ENCODE measurements at regions not wholly inside any gene's neighbourhood (a gene's known extent, or its start where the extent isn't known, plus 50 kb on each side); places are given as distances from the start of the nearest gene placed in this dataset.
"Not testable (repeated sequence)": the region's sequence is repeated elsewhere in the genome, so short reads cannot be mapped to it uniquely, and the experiment has no call there.

DNA sequence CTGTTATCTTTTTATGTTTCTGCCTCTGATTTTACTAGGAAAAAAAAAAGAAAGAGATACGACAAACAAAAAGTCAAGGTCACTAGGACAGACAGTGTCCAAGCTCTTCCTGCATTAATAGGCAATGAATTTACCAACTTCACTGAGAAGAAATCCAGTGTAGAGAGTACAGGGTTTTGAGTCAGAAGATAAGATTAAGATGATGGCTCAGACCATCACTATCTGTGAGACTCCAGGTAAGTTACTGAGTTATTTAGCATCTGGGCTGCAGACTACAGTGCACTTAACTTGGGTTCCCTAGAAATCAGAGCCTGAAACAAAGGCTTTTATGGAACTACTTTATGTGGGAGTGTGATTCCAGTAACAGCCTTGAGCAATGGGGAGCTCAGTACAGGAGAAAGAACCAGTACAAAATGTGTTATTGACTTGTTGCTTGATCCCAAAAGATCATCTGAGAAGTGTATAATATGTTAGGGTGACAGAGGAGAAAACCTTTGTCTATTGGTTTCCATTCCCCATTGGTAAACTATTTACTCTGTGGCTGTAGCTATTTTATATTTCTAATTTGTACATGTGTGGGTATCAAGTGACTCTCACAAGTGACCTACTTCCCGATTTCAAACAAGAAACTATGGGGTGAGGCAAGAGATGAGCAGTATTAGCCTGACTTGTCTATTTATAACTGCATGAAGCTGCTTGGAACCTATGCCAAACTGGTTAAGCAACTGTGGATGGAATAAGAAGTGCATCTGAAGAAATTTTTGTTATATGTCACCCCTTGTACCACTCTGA, 395.8 kb downstream of the RAB38 start:
- no peak for TF ChIP-seq POLR2A (IDR thresholded peaks at IDR 0.05)
- TF ChIP-seq, protein P1, sequence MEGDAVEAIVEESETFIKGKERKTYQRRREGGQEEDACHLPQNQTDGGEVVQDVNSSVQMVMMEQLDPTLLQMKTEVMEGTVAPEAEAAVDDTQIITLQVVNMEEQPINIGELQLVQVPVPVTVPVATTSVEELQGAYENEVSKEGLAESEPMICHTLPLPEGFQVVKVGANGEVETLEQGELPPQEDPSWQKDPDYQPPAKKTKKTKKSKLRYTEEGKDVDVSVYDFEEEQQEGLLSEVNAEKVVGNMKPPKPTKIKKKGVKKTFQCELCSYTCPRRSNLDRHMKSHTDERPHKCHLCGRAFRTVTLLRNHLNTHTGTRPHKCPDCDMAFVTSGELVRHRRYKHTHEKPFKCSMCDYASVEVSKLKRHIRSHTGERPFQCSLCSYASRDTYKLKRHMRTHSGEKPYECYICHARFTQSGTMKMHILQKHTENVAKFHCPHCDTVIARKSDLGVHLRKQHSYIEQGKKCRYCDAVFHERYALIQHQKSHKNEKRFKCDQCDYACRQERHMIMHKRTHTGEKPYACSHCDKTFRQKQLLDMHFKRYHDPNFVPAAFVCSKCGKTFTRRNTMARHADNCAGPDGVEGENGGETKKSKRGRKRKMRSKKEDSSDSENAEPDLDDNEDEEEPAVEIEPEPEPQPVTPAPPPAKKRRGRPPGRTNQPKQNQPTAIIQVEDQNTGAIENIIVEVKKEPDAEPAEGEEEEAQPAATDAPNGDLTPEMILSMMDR (IDR thresholded peaks at IDR 0.05), result no peak
- no peaks in the 10 kb centered on the region for H3K36me3 ChIP-seq
- no peak overlapping the region for H3K4me3 ChIP-seq (replicated peaks in 1 of 3)
- 36 to 45% methylated on average over 2 of the region's 2 CpGs for WGBS, 2 donors
- intact Hi-C loops (cut with DNase I), result no loop called here
- no peak for DNase-seq
- H3K9me3 ChIP-seq, result no peaks in the 10 kb centered on the region
- no peaks in the 10 kb centered on the region for H3K27me3 ChIP-seq
- no peaks in the 10 kb centered on the region for H3K4me1 ChIP-seq
- no peak overlapping the region for H3K27ac ChIP-seq

- intact Hi-C loops (cut with DNase I), result no loop called here
- DNase-seq, result no peak
- WGBS, 2 donors, result 88 to 98% methylated on average over 2 of the region's 2 CpGs
- Histone ChIP-seq H3K27ac (no peak overlapping the region), H3K36me3 (no peaks in the 10 kb centered on the region), H3K27me3 (no peaks in the 10 kb centered on the region), H3K9me3 (no peaks in the 10 kb centered on the region), H3K4me3 (replicated peaks in 1 of 3) (no peak overlapping the region), H3K4me1 (no peaks in the 10 kb centered on the region)
- no peak for TF ChIP-seq POLR2A (IDR thresholded peaks at IDR 0.05)
- TF ChIP-seq, protein P1 (IDR thresholded peaks at IDR 0.05), result no peak
Observed at GRCh38 chr11:87778357-87778756, 396.9 kb downstream of the RAB38 start.

- TF ChIP-seq POLR2A (IDR thresholded peaks at IDR 0.05), result no peak
- WGBS, 2 donors, result 61 to 81% methylated on average over 1 of the region's 1 CpG
- intact Hi-C loops (cut with DNase I), result no loop called here
- Histone ChIP-seq H3K4me1 (no peaks in the 10 kb centered on the region), H3K27me3 (no peaks in the 10 kb centered on the region), H3K4me3 (replicated peaks in 1 of 3) (no peak overlapping the region), H3K36me3 (no peaks in the 10 kb centered on the region), H3K27ac (no peak overlapping the region), H3K9me3 (no peaks in the 10 kb centered on the region)
- no peak for DNase-seq
Observed at GRCh38 chr11:87775036-87775435, 400.2 kb downstream of the RAB38 start.

DNA sequence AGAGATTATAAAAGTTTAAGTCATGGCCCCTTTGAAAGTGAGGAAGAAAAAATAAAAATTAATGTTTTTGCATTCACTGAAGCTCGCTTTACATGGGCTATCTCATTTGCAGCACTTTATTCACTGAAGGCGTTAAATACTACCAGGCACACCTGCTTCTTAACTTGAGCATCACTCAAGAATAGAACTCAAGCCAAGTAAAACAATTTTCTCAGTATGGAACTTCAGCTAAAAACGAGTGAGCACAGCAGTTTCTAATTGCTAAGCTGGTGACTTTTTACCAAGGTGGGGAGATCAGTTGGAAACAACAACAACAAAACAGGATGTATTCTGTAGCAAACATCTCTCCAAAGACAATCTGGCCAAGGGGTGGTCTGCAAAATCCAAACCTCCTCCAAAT, 405.6 kb downstream of the RAB38 start:
- H3K9me3 ChIP-seq, result no peaks in the 10 kb centered on the region
- no peak overlapping the region for H3K4me3 ChIP-seq (replicated peaks in 1 of 3)
- DNase-seq, result no peak
- H3K27ac ChIP-seq, result no peak overlapping the region
- H3K27me3 ChIP-seq, result no peaks in the 10 kb centered on the region
- TF ChIP-seq POLR2A (IDR thresholded peaks at IDR 0.05), result no peak
- TF ChIP-seq, protein P1 (IDR thresholded peaks at IDR 0.05), result no peak
- intact Hi-C loops (cut with DNase I), result no loop called here
- no peaks in the 10 kb centered on the region for H3K36me3 ChIP-seq
- 39 to 48% methylated on average over 3 of the region's 3 CpGs for WGBS, 2 donors
- H3K4me1 ChIP-seq, result no peaks in the 10 kb centered on the region

- TF ChIP-seq, protein P1 (IDR thresholded peaks at IDR 0.05), result no peak
- no peak for TF ChIP-seq POLR2A (IDR thresholded peaks at IDR 0.05)
- intact Hi-C loops (cut with DNase I), result no loop called here
- Histone ChIP-seq H3K4me3 (replicated peaks in 1 of 3) (no peak overlapping the region), H3K4me1 (no peaks in the 10 kb centered on the region), H3K27me3 (no peaks in the 10 kb centered on the region), H3K9me3 (no peaks in the 10 kb centered on the region), H3K27ac (no peak overlapping the region), H3K36me3 (no peaks in the 10 kb centered on the region)
- 81 to 87% methylated on average over 4 of the region's 4 CpGs for WGBS, 2 donors
- DNase-seq, result no peak
Observed at GRCh38 chr11:87767615-87768014, 407.6 kb downstream of the RAB38 start.

DNA sequence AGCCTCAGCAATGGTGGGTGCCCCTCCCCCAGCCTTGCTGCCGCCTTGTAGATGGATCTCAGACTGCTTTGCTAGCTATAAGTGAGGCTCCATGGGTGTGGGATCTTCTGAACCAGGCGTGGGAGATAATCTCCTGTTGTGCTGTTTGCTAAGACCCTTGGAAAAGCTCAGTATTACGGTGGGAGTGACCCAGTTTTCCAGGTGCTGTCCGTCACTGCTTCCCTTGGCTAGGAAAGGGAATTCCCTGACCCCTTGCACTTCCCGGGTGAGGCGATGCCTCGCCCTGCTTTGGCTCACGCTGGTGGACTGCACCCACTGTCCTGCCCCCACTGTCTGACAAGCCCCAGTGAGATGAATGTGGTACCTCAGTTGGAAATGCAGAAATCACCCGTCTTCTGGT, 411.2 kb downstream of the RAB38 start:
- H3K4me1 ChIP-seq; H3K27ac ChIP-seq; H3K36me3 ChIP-seq; DNase-seq; intact Hi-C loops (cut with DNase I); H3K9me3 ChIP-seq; H3K27me3 ChIP-seq; H3K4me3 ChIP-seq (replicated peaks in 1 of 3): not testable (repeated sequence)
- 87 to 89% methylated on average over 9 of the region's 9 CpGs for WGBS, 2 donors
